Left ventricle myocardium inferior (tissue), 1 donor: ENCODE measurements at regions not wholly inside any gene's neighbourhood (a gene's known extent, or its start where the extent isn't known, plus 50 kb on each side); places are given as distances from the start of the nearest gene placed in this dataset.

Experiments used
- DNase-seq: peaks from one replicate; pipeline ENCODE4 v3.0.0-alpha.2; 2020
- H3K27ac ChIP-seq: fragments of 200-600 bp; replicated peaks from 2 replicates; pipeline ENCODE4 v1.8.0; 2021
- H3K27me3 ChIP-seq: fragments of 200-600 bp; 2 replicates; pipeline ENCODE4 v1.8.0; 2021; ENCODE audit warnings: low read depth
- H3K36me3 ChIP-seq: fragments of 200-600 bp; 2 replicates; pipeline ENCODE4 v1.8.0; 2021
- H3K4me1 ChIP-seq: fragments of 200-600 bp; 2 replicates; pipeline ENCODE4 v1.8.0; 2021
- H3K4me3 ChIP-seq: fragments of 200-600 bp; 2 replicates; pipeline ENCODE4 v1.8.0; 2021; ENCODE audit warnings: mild to moderate bottlenecking, moderate library complexity
- H3K9me3 ChIP-seq: fragments of 200-600 bp; replicated peaks from 2 replicates; pipeline ENCODE4 v1.8.0; 2021
- intact Hi-C: fragments of 100-400 bp; cut with micrococcal nuclease; formaldehyde crosslinking; loops from one replicate; pipeline ENCODE4 v1.11.0; 2022
- TF ChIP-seq, protein P1 (sequence below): fragments of 200-600 bp; IDR thresholded peaks from 2 replicates; pipeline ENCODE4 v1.8.0; 2021; ENCODE audit warnings: antibody characterized with exemption, mild to moderate bottlenecking, borderline replicate concordance
- donor health status: DM: no; HTN: yes; CAD: no; lungs with severe emphysema.

GRCh38 chr10:64977915-64978314, 1456.7 kb downstream of the REEP3 start:
- no peak overlapping the region for H3K4me3 ChIP-seq
- intact Hi-C loops: no loop called here
- no peak for DNase-seq
- H3K36me3 ChIP-seq: no peaks in the 10 kb centered on the region
- TF ChIP-seq, protein P1, sequence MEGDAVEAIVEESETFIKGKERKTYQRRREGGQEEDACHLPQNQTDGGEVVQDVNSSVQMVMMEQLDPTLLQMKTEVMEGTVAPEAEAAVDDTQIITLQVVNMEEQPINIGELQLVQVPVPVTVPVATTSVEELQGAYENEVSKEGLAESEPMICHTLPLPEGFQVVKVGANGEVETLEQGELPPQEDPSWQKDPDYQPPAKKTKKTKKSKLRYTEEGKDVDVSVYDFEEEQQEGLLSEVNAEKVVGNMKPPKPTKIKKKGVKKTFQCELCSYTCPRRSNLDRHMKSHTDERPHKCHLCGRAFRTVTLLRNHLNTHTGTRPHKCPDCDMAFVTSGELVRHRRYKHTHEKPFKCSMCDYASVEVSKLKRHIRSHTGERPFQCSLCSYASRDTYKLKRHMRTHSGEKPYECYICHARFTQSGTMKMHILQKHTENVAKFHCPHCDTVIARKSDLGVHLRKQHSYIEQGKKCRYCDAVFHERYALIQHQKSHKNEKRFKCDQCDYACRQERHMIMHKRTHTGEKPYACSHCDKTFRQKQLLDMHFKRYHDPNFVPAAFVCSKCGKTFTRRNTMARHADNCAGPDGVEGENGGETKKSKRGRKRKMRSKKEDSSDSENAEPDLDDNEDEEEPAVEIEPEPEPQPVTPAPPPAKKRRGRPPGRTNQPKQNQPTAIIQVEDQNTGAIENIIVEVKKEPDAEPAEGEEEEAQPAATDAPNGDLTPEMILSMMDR: peak; percentile 23
- H3K27me3 ChIP-seq: no peaks in the 10 kb centered on the region
- H3K4me1 ChIP-seq: no peaks in the 10 kb centered on the region
- no peak overlapping the region for H3K27ac ChIP-seq
- no peaks in the 10 kb centered on the region for H3K9me3 ChIP-seq

GRCh38 chr10:64996886-64997285, 1475.7 kb downstream of the REEP3 start:
- TF ChIP-seq, protein P1: no peak
- intact Hi-C loops: no loop called here
- H3K27ac ChIP-seq: no peak overlapping the region
- H3K4me3 ChIP-seq: no peak overlapping the region
- no peaks in the 10 kb centered on the region for H3K9me3 ChIP-seq
- no peaks in the 10 kb centered on the region for H3K27me3 ChIP-seq
- H3K4me1 ChIP-seq: no peaks in the 10 kb centered on the region
- H3K36me3 ChIP-seq: no peaks in the 10 kb centered on the region
- no peak for DNase-seq

- Histone ChIP-seq H3K9me3 (peaks cover 26% of the 10 kb centered on the region), H3K4me3 (no peak overlapping the region), H3K4me1 (no peaks in the 10 kb centered on the region), H3K36me3 (no peaks in the 10 kb centered on the region), H3K27ac (no peak overlapping the region), H3K27me3 (no peaks in the 10 kb centered on the region)
- TF ChIP-seq, protein P1: no peak
- intact Hi-C loops: no loop called here
- DNase-seq: no peak
Observed at GRCh38 chr10:65010845-65011244, 1489.6 kb downstream of the REEP3 start.

DNA sequence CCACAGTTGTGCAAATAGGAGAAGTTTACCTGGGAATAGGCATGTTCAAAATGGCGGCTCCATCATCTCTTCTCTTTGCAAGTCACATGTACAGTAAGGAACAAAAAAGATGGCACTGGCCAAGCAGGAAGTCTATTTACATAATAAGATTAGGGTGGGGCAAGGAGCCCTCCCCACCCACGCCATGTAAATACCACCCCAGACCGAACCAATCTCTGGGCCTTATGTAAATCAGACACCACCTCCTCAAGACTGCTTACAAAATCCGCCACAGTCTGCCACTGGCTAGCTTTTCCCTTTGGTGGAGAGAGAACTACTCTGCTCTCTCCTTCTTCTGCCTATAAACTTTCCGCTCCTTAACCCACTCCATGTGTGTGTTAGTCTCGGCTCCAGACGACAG, 1496.3 kb downstream of the REEP3 start:
- TF ChIP-seq, protein P1: no peak
- Histone ChIP-seq H3K36me3 (no peaks in the 10 kb centered on the region), H3K4me1 (no peaks in the 10 kb centered on the region), H3K4me3 (no peak overlapping the region), H3K27ac (no peak overlapping the region), H3K27me3 (no peaks in the 10 kb centered on the region), H3K9me3 (peaks cover 14% of the 10 kb centered on the region)
- no peak for DNase-seq
- intact Hi-C loops: no loop called here

DNA sequence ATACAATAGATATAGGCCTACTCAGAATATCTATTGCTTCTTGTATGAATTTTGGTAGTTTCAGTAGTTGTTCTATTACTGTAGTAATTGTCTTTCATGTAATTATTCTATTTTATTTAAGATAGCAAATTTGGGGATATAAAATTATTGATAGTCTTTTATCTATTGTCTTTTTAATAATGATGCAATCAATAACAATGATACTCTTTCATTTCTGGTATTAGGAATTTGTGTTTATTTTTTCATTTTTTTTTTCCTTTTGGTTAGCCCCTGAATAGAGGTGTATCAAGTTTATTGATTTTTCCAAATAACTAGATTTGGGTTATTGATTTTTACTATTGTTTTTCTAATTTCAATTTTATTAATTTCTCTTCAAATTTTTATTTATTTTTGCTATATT, 1503.7 kb downstream of the REEP3 start:
- intact Hi-C loops: no loop called here
- Histone ChIP-seq H3K36me3 (no peaks in the 10 kb centered on the region), H3K4me1 (no peaks in the 10 kb centered on the region), H3K4me3 (no peak overlapping the region), H3K27ac (no peak overlapping the region), H3K27me3 (no peaks in the 10 kb centered on the region), H3K9me3 (peaks cover 28% of the 10 kb centered on the region)
- DNase-seq: no peak
- TF ChIP-seq, protein P1: no peak

DNA sequence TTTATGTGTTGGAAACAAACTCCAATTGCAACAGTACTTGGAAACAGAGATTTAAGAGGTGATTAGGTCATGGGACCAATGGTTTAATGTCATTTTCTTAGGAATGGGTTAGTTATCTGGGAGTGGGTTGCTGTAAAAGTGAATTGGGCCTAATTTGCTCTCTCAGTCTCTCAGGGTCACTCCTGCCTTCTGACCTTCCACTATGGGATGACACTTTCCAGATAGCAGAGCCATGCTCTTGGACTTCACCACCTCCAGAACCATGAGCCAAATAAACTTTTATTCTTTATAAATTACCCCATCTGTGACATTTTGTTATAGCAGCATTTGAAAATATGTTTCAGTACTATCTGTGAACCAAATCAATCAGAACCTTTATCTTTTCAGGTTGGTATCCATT, 1509.1 kb downstream of the REEP3 start:
- intact Hi-C loops: no loop called here
- H3K36me3 ChIP-seq: no peaks in the 10 kb centered on the region

More for the DNA sequence above, 1509.1 kb downstream of the REEP3 start:
- no peak for DNase-seq
- TF ChIP-seq, protein P1: no peak
- Histone ChIP-seq H3K9me3 (peaks cover 38% of the 10 kb centered on the region), H3K4me1 (no peaks in the 10 kb centered on the region), H3K4me3 (no peak overlapping the region), H3K27ac (no peak overlapping the region), H3K27me3 (no peaks in the 10 kb centered on the region)
